ENCODE measurements at regions not wholly inside any gene's neighbourhood (a gene's known extent, or its start where the extent isn't known, plus 50 kb on each side); places are given as distances from the start of the nearest gene placed in this dataset.
"Not testable (repeated sequence)": the region's sequence is repeated elsewhere in the genome, so short reads cannot be mapped to it uniquely, and the experiment has no call there.

- no peaks in the 10 kb centered on the region for H3K4me1 ChIP-seq (ENCODE audit: control insufficient read depth, insufficient read depth, low read length)
- POLR2A ChIA-PET = no interaction called here
- no peak for TF ChIP-seq SIN3A (IDR thresholded peaks at IDR 0.05; ENCODE audit: borderline replicate concordance, insufficient read depth, low read depth, low read length)
- TF ChIP-seq TCF7L2 (IDR thresholded peaks at IDR 0.05; ENCODE audit: low read depth, low read length) = no peak
- no peak for TF ChIP-seq POLR2AphosphoS5 (IDR thresholded peaks at IDR 0.05; ENCODE audit: low read depth, low read length)
- no peak for TF ChIP-seq CTCF (IDR thresholded peaks at IDR 0.05)
- TF ChIP-seq, protein P1, sequence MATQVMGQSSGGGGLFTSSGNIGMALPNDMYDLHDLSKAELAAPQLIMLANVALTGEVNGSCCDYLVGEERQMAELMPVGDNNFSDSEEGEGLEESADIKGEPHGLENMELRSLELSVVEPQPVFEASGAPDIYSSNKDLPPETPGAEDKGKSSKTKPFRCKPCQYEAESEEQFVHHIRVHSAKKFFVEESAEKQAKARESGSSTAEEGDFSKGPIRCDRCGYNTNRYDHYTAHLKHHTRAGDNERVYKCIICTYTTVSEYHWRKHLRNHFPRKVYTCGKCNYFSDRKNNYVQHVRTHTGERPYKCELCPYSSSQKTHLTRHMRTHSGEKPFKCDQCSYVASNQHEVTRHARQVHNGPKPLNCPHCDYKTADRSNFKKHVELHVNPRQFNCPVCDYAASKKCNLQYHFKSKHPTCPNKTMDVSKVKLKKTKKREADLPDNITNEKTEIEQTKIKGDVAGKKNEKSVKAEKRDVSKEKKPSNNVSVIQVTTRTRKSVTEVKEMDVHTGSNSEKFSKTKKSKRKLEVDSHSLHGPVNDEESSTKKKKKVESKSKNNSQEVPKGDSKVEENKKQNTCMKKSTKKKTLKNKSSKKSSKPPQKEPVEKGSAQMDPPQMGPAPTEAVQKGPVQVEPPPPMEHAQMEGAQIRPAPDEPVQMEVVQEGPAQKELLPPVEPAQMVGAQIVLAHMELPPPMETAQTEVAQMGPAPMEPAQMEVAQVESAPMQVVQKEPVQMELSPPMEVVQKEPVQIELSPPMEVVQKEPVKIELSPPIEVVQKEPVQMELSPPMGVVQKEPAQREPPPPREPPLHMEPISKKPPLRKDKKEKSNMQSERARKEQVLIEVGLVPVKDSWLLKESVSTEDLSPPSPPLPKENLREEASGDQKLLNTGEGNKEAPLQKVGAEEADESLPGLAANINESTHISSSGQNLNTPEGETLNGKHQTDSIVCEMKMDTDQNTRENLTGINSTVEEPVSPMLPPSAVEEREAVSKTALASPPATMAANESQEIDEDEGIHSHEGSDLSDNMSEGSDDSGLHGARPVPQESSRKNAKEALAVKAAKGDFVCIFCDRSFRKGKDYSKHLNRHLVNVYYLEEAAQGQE (IDR thresholded peaks at IDR 0.05; ENCODE audit: insufficient read depth in 1 of 2, low read depth in 2 of 2, low read length in 1 of 2) = no peak
- DNase-seq (ENCODE audit: low read depth, low spot score) (no peak), ATAC-seq (no peak)
- H3K27me3 ChIP-seq (ENCODE audit: control insufficient read depth, insufficient read depth, low read length) = peaks cover under 1% of the 10 kb centered on the region; the same call in 1 of the 2 replicates
- no TSS peak for BruUV-seq (replicated peaks)
- H3K36me3 ChIP-seq (ENCODE audit: control insufficient read depth, insufficient read depth, low read length) = no peaks in the 10 kb centered on the region
- H3K9me3 ChIP-seq (ENCODE audit: control insufficient read depth, insufficient read depth, low read depth, low read length) = no peaks in the 10 kb centered on the region
- CTCF ChIA-PET = interaction anchor here (0.7 kb wide), 1 partner anchor 1127 kb away, joined by 4 read pairs; no protein-coding TSS in a partner anchor
- no peak overlapping the region for H3K27ac ChIP-seq (ENCODE audit: low read length)
- H3K4me3 ChIP-seq (ENCODE audit: low read depth in 2 of 2, low read length in 2 of 2) = no peak overlapping the region
- in situ Hi-C loops (cut with HindIII; ENCODE audit: low pct_unique_long_range_greater_than_20kb, low sequenced_read_pairs) = no loop called here
- intact Hi-C loops (cut with micrococcal nuclease; ENCODE audit: unreplicated experiment) = no loop called here
These were observed 180.0 kb downstream of the CD47 start for GRCh38 chr3:107910713-107911259.

- H3K4me1 ChIP-seq (ENCODE audit: control insufficient read depth, insufficient read depth, low read length); BruUV-seq (replicated peaks); POLR2A ChIA-PET; intact Hi-C loops (cut with micrococcal nuclease; ENCODE audit: unreplicated experiment); H3K36me3 ChIP-seq (ENCODE audit: control insufficient read depth, insufficient read depth, low read length); DNase-seq (ENCODE audit: low read depth, low spot score); ATAC-seq; H3K27me3 ChIP-seq (ENCODE audit: control insufficient read depth, insufficient read depth, low read length); H3K27ac ChIP-seq (ENCODE audit: low read length); in situ Hi-C loops (cut with HindIII; ENCODE audit: low pct_unique_long_range_greater_than_20kb, low sequenced_read_pairs); CTCF ChIA-PET; H3K9me3 ChIP-seq (ENCODE audit: control insufficient read depth, insufficient read depth, low read depth, low read length); H3K4me3 ChIP-seq (ENCODE audit: low read depth in 2 of 2, low read length in 2 of 2): not testable (repeated sequence)
These were observed 181.2 kb downstream of the CD47 start for GRCh38 chr3:107909583-107909982.

DNA sequence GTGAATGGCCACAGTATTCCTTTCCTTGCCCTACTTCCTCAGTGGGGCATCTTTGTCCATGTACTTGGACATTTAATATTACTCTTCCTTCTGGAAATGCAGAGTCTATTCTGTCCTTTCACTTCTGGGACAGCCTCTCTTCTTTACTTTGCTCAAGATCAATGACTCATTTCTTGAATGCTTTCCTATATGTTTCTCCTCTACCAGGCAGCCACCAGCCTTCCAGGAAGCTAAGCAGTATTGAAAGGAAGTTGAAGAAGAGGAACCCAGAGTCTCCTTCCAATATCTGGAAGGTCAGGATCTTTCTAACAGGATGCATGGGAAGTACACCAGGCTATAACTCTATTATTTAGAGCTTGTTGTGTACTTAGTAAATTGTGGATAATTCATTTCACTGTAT lies 182.8 kb downstream of the CD47 start:
- intact Hi-C loops (cut with micrococcal nuclease; ENCODE audit: unreplicated experiment) = no loop called here
- Histone ChIP-seq H3K27ac (ENCODE audit: low read length) (no peak overlapping the region), H3K36me3 (ENCODE audit: control insufficient read depth, insufficient read depth, low read length) (no peaks in the 10 kb centered on the region), H3K4me3 (ENCODE audit: low read depth in 2 of 2, low read length in 2 of 2) (no peak overlapping the region), H3K9me3 (ENCODE audit: control insufficient read depth, insufficient read depth, low read depth, low read length) (no peaks in the 10 kb centered on the region), H3K27me3 (ENCODE audit: control insufficient read depth, insufficient read depth, low read length) (peaks cover 10% of the 10 kb centered on the region), H3K4me1 (ENCODE audit: control insufficient read depth, insufficient read depth, low read length) (no peaks in the 10 kb centered on the region)
- no peak for TF ChIP-seq POLR2AphosphoS5 (IDR thresholded peaks at IDR 0.05; ENCODE audit: low read depth, low read length)
- TF ChIP-seq TCF7L2 (IDR thresholded peaks at IDR 0.05; ENCODE audit: low read depth, low read length) = no peak
- no peak for TF ChIP-seq SIN3A (IDR thresholded peaks at IDR 0.05; ENCODE audit: borderline replicate concordance, insufficient read depth, low read depth, low read length)
- TF ChIP-seq CTCF (IDR thresholded peaks at IDR 0.05) = no peak
- TF ChIP-seq, protein P1 (IDR thresholded peaks at IDR 0.05; ENCODE audit: insufficient read depth in 1 of 2, low read depth in 2 of 2, low read length in 1 of 2) = no peak
- BruUV-seq (replicated peaks) = no TSS peak
- ChIA-PET POLR2A (no interaction called here), CTCF (no interaction called here)
- in situ Hi-C loops (cut with HindIII; ENCODE audit: low pct_unique_long_range_greater_than_20kb, low sequenced_read_pairs) = no loop called here
- ATAC-seq (no peak), DNase-seq (ENCODE audit: low read depth, low spot score) (no peak)

Measured in Panc1 (cell line).